Esophagus squamous epithelium (tissue), 5 donors: ENCODE measurements at regions not wholly inside any gene's neighbourhood (a gene's known extent, or its start where the extent isn't known, plus 50 kb on each side); places are given as distances from the start of the nearest gene placed in this dataset.

Experiments
- DNase-seq: peaks from one replicate; lab custom pipeline; 2025; lab: John Stamatoyannopoulos, UW
- H3K27ac ChIP-seq, 4 donors: fragments of 200-600 bp; sonication (generic); one replicate each; pipeline ENCODE4 v1.5.1; 2016 to 2019; ENCODE audit warnings: mild to moderate bottlenecking in 1 of 4
- H3K27me3 ChIP-seq, 4 donors: fragments of 200-600 bp; sonication (generic); 1 replicate in 3 of 4; 2 replicates in 1 of 4; pipeline versions ENCODE4 v1.5.1 to v1.6.0; 2017 to 2021; ENCODE audit warnings: antibody characterized with exemption in 1 of 4
- H3K36me3 ChIP-seq, 3 donors: fragments of 200-600 bp; sonication (generic); one replicate each; pipeline ENCODE4 v1.5.1; 2016 to 2019
- H3K4me1 ChIP-seq, 3 donors: fragments of 200-600 bp; sonication (generic); one replicate each; pipeline ENCODE4 v1.5.1; 2017 to 2019
- H3K4me3 ChIP-seq, 4 donors: fragments of 200-600 bp; sonication (generic); 1 replicate in 3 of 4; 2 replicates in 1 of 4; pipeline ENCODE4 v1.5.1; 2016 to 2019; ENCODE audit warnings: mild to moderate bottlenecking in 2 of 4, moderate library complexity in 1 of 4
- H3K9me3 ChIP-seq, 3 donors: fragments of 200-600 bp; sonication (generic); one replicate each; pipeline ENCODE4 v1.5.1; 2016 to 2019
- POLR2A ChIP-seq, 4 donors: fragments of 450-650 bp; IDR thresholded peaks; one replicate each; pipeline ENCODE4 v1.6.1; 2017; ENCODE audit warnings: antibody characterized with exemption in 4 of 4, mild to moderate bottlenecking in 4 of 4, moderate library complexity in 3 of 4
- WGBS, 2 donors: methylation state at CpG; one replicate each; pipeline ENCODE4 v1.1.5; 2018; 5-methylcytosine and 5-hydroxymethylcytosine counted together
- intact Hi-C: fragments of 100-400 bp; cut with DNase I; formaldehyde crosslinking; loops from one replicate; pipeline ENCODE4 v1.15.0; 2022
- TF ChIP-seq, protein P1 (sequence below), 6 experiments: fragments of 450-650 bp in 4 of 6; fragments of 200-600 bp in 2 of 6; sonication (generic) in 2 of 6; IDR thresholded peaks; one replicate each; pipeline ENCODE4 v1.5.1; 2016 to 2019; ENCODE audit warnings: antibody characterized with exemption in 6 of 6, mild to moderate bottlenecking in 4 of 6, moderate library complexity in 4 of 6
- donor health status: DM: yes; HTN: yes; CAD: no.

DNA sequence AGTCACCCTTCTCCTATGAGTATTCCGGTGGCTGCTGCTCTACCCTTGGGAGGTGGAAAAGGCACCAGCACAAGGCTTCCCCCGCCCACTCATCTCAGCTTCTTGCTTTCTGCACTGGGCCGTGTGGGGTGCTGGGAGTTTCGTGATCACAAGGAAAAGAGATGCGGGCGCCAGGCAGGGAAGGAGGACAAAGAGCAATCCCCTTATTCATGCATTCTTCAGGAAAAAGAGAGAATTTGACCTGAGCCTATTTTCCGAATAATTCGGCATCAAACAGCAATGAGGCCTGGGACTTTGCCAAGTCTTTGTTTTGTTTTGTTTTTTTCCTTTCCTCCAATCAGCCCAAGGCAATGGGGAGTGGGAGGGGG lies 102.2 kb upstream of the LPP start:
- H3K9me3 ChIP-seq: no peaks in the 10 kb centered on the region
- 64 to 83% methylated on average over 4 to 8 of the region's 8 CpGs for WGBS, 2 donors
- intact Hi-C loops: loop anchor here (10.0 kb wide), 1 partner anchor 307 kb away; the partner anchor contains the start of gene BCL6
- no peaks in the 10 kb centered on the region for H3K36me3 ChIP-seq
- H3K4me3 ChIP-seq: peak overlapping the region in 1 of 4 donors; percentile 27
- peak overlapping the region; percentile 64 to 92 (median 78) for H3K27ac ChIP-seq
- no peak for DNase-seq
- TF ChIP-seq, protein P1, sequence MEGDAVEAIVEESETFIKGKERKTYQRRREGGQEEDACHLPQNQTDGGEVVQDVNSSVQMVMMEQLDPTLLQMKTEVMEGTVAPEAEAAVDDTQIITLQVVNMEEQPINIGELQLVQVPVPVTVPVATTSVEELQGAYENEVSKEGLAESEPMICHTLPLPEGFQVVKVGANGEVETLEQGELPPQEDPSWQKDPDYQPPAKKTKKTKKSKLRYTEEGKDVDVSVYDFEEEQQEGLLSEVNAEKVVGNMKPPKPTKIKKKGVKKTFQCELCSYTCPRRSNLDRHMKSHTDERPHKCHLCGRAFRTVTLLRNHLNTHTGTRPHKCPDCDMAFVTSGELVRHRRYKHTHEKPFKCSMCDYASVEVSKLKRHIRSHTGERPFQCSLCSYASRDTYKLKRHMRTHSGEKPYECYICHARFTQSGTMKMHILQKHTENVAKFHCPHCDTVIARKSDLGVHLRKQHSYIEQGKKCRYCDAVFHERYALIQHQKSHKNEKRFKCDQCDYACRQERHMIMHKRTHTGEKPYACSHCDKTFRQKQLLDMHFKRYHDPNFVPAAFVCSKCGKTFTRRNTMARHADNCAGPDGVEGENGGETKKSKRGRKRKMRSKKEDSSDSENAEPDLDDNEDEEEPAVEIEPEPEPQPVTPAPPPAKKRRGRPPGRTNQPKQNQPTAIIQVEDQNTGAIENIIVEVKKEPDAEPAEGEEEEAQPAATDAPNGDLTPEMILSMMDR (IDR thresholded peaks at IDR 0.05): no peak
- TF ChIP-seq POLR2A (IDR thresholded peaks at IDR 0.05): no peak
- peaks cover 22 to 39% (median 24%) of the 10 kb centered on the region in 3 donors for H3K4me1 ChIP-seq
- H3K27me3 ChIP-seq: peaks cover 0 to 22% (median 0%) of the 10 kb centered on the region in 4 donors

DNA sequence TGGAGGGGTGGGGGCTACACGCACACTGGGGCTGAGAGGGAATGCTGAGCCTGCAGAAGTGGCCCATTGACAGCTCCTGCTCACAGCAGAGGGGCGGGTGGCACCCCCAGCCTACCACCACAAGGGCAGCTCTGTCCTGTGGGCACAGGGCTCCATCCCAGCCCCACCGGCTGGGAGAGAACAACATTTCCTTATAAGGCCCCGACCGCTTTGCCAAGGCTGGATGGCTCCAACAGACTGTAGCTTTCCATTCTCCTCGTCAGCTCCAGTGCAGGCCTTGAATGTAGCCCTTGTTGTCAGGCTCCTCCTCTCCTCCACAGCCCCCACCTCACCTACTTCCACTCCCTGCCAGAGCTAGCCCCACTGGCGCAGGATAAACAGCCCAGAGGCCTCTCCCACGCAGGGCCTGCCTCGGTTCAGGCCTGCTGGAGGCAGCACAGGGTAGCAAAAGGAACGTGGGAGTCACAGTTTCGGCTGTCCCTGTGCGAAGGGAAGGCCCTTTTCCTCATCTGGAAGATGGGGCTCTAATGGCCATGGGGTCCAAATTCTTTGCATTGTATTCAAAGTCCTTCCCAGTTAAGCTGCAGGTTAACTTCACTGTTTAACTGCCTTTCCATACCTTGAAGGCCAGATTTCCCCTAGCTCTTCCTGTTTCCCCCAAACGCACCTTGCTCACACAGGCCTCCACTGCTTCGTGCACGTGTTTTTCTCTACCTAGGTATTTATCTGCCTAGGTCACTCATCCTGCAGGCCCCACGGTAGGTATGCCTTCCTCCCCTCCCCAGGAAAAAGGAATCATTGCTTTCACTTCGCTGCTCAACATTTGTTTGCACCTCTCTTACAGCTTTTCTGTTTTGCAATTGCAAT lies 101.6 kb upstream of the LPP start:
- peak overlapping the region; percentile 64 to 92 (median 78) for H3K27ac ChIP-seq
- H3K27me3 ChIP-seq: peaks cover 0 to 22% (median 0%) of the 10 kb centered on the region in 4 donors
- peak overlapping the region in 1 of 4 donors; percentile 27 for H3K4me3 ChIP-seq
- intact Hi-C loops: loop anchor here (10.0 kb wide), 1 partner anchor 308 kb away; the partner anchor contains the start of gene BCL6
- WGBS, 2 donors: 57 to 64% methylated on average over 10 to 13 of the region's 17 CpGs
- H3K9me3 ChIP-seq: no peaks in the 10 kb centered on the region
- H3K36me3 ChIP-seq: no peaks in the 10 kb centered on the region
- peaks cover 22 to 39% (median 24%) of the 10 kb centered on the region in 3 donors for H3K4me1 ChIP-seq
- no peak for DNase-seq
- TF ChIP-seq, protein P1 (IDR thresholded peaks at IDR 0.05): peak in 5 of 6 experiments; percentile 26 to 49 (median 35)
- TF ChIP-seq POLR2A (IDR thresholded peaks at IDR 0.05): peak in 1 of 4 donors; percentile 13

DNA sequence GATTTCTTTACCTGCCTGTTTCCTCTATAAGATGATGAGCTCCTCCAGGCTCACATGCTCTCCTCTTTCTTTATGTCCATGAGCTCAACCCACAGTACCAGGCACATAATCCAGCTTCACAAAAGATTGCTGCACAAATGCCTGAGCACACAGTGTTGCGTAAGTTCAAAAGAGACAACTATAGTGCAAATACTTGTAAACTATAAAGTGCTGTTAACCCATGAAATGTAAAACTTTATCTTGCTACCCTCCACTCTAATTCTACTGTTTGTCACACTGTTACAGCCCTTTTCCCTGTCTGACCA lies 101.0 kb upstream of the LPP start:
- H3K36me3 ChIP-seq: no peaks in the 10 kb centered on the region
- DNase-seq: no peak
- peaks cover 0 to 16% (median 0%) of the 10 kb centered on the region in 4 donors for H3K27me3 ChIP-seq
- H3K9me3 ChIP-seq: no peaks in the 10 kb centered on the region
- H3K27ac ChIP-seq: peak overlapping the region; percentile 64 to 92 (median 78)
- intact Hi-C loops: loop anchor here (10.0 kb wide), 1 partner anchor 308 kb away; the partner anchor contains the start of gene BCL6
- H3K4me3 ChIP-seq: no peak overlapping the region
- 31 to 56% methylated on average over 1 of the region's 1 CpG for WGBS, 2 donors
- TF ChIP-seq, protein P1 (IDR thresholded peaks at IDR 0.05): no peak
- no peak for TF ChIP-seq POLR2A (IDR thresholded peaks at IDR 0.05)
- peaks cover 22 to 39% (median 24%) of the 10 kb centered on the region in 3 donors for H3K4me1 ChIP-seq

DNA sequence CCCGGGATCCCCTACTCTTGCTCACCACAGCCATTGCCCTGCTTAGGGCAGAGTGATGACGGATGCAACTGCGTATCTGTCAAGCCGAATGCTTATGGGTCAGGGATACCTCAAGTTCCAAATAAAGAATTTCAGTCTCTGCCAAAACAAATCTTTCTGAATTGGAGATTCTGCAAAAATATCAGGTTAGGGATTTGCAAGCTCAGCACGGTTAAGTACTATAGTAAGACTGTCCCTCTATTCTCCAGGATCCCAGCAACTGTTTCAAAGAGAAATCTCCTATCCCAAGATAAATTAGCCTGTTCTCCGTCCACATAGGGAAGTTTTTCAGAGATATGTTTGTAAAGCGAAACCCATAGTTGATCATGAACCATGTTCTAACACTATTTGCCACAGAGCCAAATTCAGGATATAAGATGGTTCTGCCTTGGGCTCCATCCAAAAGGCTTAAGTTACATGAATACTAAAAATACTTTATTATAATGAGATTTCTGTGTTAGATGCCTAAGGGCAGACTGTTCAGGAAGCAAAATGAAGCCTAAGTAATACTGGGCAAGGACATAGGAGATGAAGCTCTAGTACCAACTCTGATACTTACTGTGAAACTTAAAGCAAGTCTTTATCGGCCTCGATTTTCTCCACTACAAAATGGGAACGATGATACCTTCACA lies 100.1 kb upstream of the LPP start:
- H3K9me3 ChIP-seq: no peaks in the 10 kb centered on the region
- H3K4me3 ChIP-seq: no peak overlapping the region
- H3K27ac ChIP-seq: peak overlapping the region in 3 of 4 donors; percentile 64 to 92 (median 86)
- TF ChIP-seq, protein P1 (IDR thresholded peaks at IDR 0.05): no peak
- no peak for TF ChIP-seq POLR2A (IDR thresholded peaks at IDR 0.05)
- 52 to 64% methylated on average over 10 of the region's 10 CpGs for WGBS, 2 donors
- DNase-seq: no peak
- peaks cover 0 to 12% (median 0%) of the 10 kb centered on the region in 4 donors for H3K27me3 ChIP-seq
- peaks cover 22 to 39% (median 24%) of the 10 kb centered on the region in 3 donors for H3K4me1 ChIP-seq
- H3K36me3 ChIP-seq: no peaks in the 10 kb centered on the region
- intact Hi-C loops: loop anchor here (10.0 kb wide), 1 partner anchor 309 kb away; the partner anchor contains the start of gene BCL6
